Prostate gland (tissue), 2 donors: ENCODE measurements at regions not wholly inside any gene's neighbourhood (a gene's known extent, or its start where the extent isn't known, plus 50 kb on each side); places are given as distances from the start of the nearest gene placed in this dataset.

Experiments
- DNase-seq: peaks from one replicate; pipeline ENCODE4 v3.0.0-alpha.2; 2019; ENCODE audit warnings: low spot score
- H3K27ac ChIP-seq, 2 donors: fragments of 200-600 bp; sonication (generic); 2 replicates each; pipeline ENCODE4 v1.5.1; 2017 to 2019
- H3K27me3 ChIP-seq: fragments of 200-600 bp; sonication (generic); replicated peaks from 2 replicates; pipeline ENCODE4 v1.5.1; 2019; ENCODE audit not compliant: insufficient read depth
- H3K36me3 ChIP-seq, 2 donors: fragments of 200-600 bp; sonication (generic); 1 replicate in 1 of 2; 2 replicates in 1 of 2; pipeline versions ENCODE4 v1.5.1 to v1.8.1; 2017 to 2019
- H3K4me1 ChIP-seq: fragments of 200-600 bp; sonication (generic); replicated peaks from 2 replicates; pipeline ENCODE4 v1.5.1; 2019
- H3K4me3 ChIP-seq, 2 donors: fragments of 200-600 bp; sonication (generic); 2 replicates each; pipeline ENCODE4 v1.5.1; 2017 to 2019
- H3K9me3 ChIP-seq: fragments of 200-600 bp; sonication (generic); 2 replicates; pipeline ENCODE4 v1.5.1; 2017
- CTCF ChIP-seq, 4 experiments: fragments of 200-600 bp in 2 of 4; fragments of 450-650 bp in 2 of 4; sonication (generic) in 2 of 4; IDR thresholded peaks; 1 replicate in 3 of 4; 2 replicates in 1 of 4; pipeline ENCODE4 v1.5.1; 2016 to 2019; ENCODE audit warnings: antibody characterized with exemption in 4 of 4, mild to moderate bottlenecking in 2 of 4, moderate library complexity in 2 of 4
- POLR2A ChIP-seq: fragments of 450-650 bp; IDR thresholded peaks from one replicate; pipeline ENCODE4 v1.6.1; 2016; ENCODE audit warnings: antibody characterized with exemption, mild to moderate bottlenecking
- POLR2AphosphoS5 ChIP-seq: sonication (generic); formaldehyde crosslinking; IDR thresholded peaks from one replicate; pipeline ENCODE4 v1.6.1; 2017; ENCODE audit warnings: antibody characterized with exemption
- WGBS: methylation state at CpG from one replicate; pipeline ENCODE4 v1.1.5; 2018; 5-methylcytosine and 5-hydroxymethylcytosine counted together
- intact Hi-C: fragments of 100-400 bp; cut with DNase I; formaldehyde crosslinking; loops from one replicate; pipeline ENCODE4 v1.14.2; 2022

- Histone ChIP-seq H3K27ac (no peak overlapping the region), H3K27me3 (no peaks in the 10 kb centered on the region), H3K9me3 (no peaks in the 10 kb centered on the region), H3K36me3 (no peaks in the 10 kb centered on the region), H3K4me1 (no peaks in the 10 kb centered on the region), H3K4me3 (no peak overlapping the region)
- WGBS, result 67% methylated on average over 1 of the region's 1 CpG
- TF ChIP-seq POLR2AphosphoS5 (no peak), POLR2A (no peak), CTCF (IDR thresholded peaks at IDR 0.05) (no peak)
- intact Hi-C loops, result no loop called here
- DNase-seq, result no peak
Observed at GRCh38 chrX:16457239-16457638, 192.7 kb upstream of the S100G start.

- no peaks in the 10 kb centered on the region for H3K27me3 ChIP-seq
- DNase-seq, result no peak
- no peak overlapping the region for H3K27ac ChIP-seq
- no peaks in the 10 kb centered on the region for H3K36me3 ChIP-seq
- 72% methylated on average over 5 of the region's 5 CpGs for WGBS
- no peaks in the 10 kb centered on the region for H3K4me1 ChIP-seq
- intact Hi-C loops, result no loop called here
- H3K4me3 ChIP-seq, result no peak overlapping the region
- no peaks in the 10 kb centered on the region for H3K9me3 ChIP-seq
- no peak for TF ChIP-seq CTCF (IDR thresholded peaks at IDR 0.05)
- no peak for TF ChIP-seq POLR2A
- TF ChIP-seq POLR2AphosphoS5, result no peak
Observed at GRCh38 chrX:16458208-16458607, 191.8 kb upstream of the S100G start.

- H3K4me3 ChIP-seq, result no peak overlapping the region
- DNase-seq, result no peak
- no peak overlapping the region for H3K27ac ChIP-seq
- no peak for TF ChIP-seq CTCF (IDR thresholded peaks at IDR 0.05)
- no peak for TF ChIP-seq POLR2AphosphoS5
- no peaks in the 10 kb centered on the region for H3K9me3 ChIP-seq
- H3K27me3 ChIP-seq, result no peaks in the 10 kb centered on the region
- WGBS, result 48% methylated on average over 2 of the region's 2 CpGs
- intact Hi-C loops, result no loop called here
- no peaks in the 10 kb centered on the region for H3K36me3 ChIP-seq
- H3K4me1 ChIP-seq, result no peaks in the 10 kb centered on the region
Observed at GRCh38 chrX:16459008-16459407, 190.9 kb upstream of the S100G start.

- Histone ChIP-seq H3K27me3 (no peaks in the 10 kb centered on the region), H3K9me3 (no peaks in the 10 kb centered on the region), H3K4me3 (no peak overlapping the region), H3K36me3 (no peaks in the 10 kb centered on the region), H3K27ac (no peak overlapping the region), H3K4me1 (no peaks in the 10 kb centered on the region)
- 100% methylated on average over 1 of the region's 1 CpG for WGBS
- intact Hi-C loops, result no loop called here
- no peak for TF ChIP-seq POLR2AphosphoS5
- no peak for DNase-seq
Observed at GRCh38 chrX:16461968-16462367, 188.0 kb upstream of the S100G start.

- TF ChIP-seq POLR2A, result no peak
- no peak for TF ChIP-seq CTCF (IDR thresholded peaks at IDR 0.05)
- no peak for TF ChIP-seq POLR2AphosphoS5
- WGBS, result 48% methylated on average over 6 of the region's 6 CpGs
- no peak for DNase-seq
- Histone ChIP-seq H3K4me3 (no peak overlapping the region), H3K9me3 (no peaks in the 10 kb centered on the region), H3K4me1 (no peaks in the 10 kb centered on the region), H3K36me3 (no peaks in the 10 kb centered on the region), H3K27ac (no peak overlapping the region), H3K27me3 (no peaks in the 10 kb centered on the region)
- intact Hi-C loops, result no loop called here
Observed at GRCh38 chrX:16462912-16463311, 187.0 kb upstream of the S100G start.
